Stimulated activated CD8-positive, alpha-beta memory T cell treated with anti-CD3 and anti-CD28 coated beads, Interleukin-4, amount 100 ng/mL, for 48 hours (primary cell): ENCODE measurements at regions not wholly inside any gene's neighbourhood (a gene's known extent, or its start where the extent isn't known, plus 50 kb on each side); places are given as distances from the start of the nearest gene placed in this dataset.
"Not testable (repeated sequence)": the region's sequence is repeated elsewhere in the genome, so short reads cannot be mapped to it uniquely, and the experiment has no call there.

Source experiments
- DNase-seq: peaks from one replicate; pipeline ENCODE4 v3.0.0-alpha.2; 2020

DNA sequence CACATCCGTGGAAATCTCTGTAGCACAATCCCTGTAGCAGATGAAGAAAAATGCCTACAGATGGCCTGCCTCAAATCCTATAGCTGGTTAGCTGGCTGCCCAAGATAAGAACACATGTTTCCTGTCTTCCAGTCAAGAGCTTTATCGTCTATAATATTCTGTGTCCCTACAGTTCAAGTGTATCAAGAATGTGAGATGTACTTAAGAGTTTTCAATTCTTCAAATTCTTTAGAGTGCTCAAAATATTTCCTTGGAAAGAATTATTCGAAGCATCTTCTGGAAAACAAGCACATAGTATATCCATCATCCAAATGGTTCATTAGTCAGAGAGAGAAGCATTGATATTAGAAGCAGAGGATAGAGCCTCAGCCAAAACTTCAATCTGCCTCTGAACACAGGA is 239.8 kb downstream of the COG6 start:
- DNase-seq, result no peak

DNA sequence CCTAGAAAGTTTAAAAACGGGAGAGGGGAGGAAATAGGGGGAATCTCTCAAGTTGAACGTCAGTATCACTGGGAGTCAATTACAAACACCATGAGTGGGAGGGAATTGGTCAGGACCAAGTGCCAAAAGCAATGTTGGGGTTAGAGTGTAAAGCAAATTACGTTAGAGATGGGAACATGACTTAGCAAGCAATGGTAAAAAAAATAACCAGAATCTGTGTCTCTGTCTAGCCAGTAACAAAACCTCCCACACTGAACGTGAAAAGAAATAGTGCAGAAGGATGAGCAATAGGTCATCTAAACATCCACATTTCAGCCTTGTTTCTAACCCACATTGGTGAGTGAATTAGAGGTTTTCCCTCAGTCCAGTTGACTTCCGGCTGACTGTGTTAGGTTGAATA is 242.2 kb downstream of the COG6 start:
- no peak for DNase-seq

DNA sequence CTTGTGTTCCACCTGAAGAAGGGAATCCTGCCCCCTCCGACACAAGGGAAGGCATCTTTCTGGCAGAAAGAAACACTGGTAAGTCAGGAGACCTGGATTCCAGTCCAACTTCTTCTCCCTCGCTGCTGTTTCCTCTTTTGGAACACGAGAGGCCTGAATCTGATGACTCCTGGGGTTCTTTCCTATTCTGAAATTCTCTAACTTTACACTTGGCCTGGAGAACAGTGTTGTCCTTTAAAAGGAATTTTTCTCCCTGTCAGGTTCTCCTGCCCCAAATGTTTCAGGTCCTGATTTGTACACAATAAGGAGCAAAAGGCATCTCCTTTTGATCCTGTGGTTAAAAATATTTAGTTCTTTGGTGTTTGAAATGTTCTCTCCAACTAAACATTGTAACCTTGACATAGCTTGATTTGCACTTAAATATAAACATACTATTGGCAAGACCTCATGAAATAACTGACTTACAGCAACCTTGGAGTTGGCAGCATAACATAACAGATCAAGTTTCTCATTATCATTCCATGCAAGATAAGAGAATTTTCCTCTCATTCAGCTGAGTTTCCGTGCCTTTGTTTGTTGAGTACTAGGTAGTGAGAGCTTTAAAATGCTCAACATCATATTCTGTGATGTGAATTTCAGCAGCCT is 244.8 kb downstream of the COG6 start:
- no peak for DNase-seq

DNA sequence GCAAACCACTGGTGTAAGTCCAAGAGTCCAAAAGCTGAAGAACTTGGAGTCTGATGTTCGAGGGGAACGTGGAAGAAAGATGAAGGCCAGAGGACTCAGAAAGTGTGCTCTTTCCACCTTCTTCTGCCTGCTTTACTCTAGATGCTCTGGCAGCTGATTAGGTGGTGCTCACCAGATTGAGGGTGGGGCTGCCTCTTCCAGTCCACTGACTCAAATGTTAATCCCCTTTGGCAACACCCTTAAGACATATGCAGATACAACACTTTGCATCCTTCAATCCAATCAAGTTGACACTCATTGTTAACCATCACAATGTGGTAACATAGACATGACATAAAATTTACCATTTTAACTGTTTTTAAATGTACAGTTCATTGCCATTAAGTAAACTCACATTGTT is 249.5 kb downstream of the COG6 start:
- no peak for DNase-seq

DNA sequence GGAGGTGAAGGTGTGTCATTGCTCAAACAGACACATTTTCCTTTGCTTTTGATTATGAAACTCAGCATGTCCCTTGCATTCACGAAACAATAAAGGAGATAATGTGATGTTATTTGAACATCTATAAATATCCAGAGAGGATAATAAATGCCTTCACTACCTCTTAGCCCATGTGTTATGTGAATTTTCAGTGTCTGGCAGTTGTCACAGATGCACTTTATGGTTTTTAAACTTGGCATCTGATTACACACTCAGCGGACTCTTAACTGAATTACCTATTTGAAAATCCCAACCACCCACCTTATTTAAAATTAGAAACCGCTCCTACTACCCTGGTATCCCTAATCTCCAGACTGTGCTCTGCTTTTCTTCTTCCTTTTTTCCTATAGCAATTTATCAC is 254.2 kb downstream of the COG6 start:
- DNase-seq, result no peak

DNA sequence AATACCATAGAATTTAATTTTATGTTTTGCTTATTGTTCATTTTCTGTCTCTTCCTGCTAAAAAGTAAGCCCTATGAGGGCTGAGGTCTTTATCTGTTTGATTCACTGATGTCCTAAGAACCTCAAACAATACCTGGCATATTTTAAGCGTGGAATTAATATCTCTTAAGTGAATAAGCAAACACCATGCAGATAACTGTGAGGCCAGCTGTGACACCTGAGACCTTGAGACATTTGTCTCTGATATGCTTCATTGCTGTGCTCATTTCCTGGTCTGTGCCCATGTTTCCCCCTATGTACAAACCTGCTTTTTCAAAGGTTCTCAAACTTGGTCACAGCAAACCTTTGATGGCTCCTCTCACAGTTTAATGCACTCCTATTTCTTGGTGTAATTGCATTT is 254.6 kb downstream of the COG6 start:
- no peak for DNase-seq

DNA sequence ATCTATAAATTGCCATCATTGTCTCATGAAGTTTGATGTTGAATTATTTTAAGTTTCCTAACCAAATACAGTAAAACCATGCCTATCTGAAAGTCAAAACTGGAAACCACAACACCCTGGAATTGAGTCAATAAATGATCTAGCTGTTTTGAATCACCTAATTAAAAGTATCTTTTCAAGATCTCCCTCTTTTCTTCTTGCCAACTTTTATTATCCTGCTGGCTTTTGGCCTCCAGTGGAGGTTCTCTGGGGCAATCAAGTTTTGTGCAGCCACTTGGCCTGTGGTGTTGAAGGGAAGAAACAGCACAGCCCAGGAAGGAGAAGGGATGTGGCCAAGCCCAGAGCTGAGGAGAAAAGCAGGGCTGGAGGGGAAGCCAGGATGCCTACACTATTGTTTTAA is 255.4 kb downstream of the COG6 start:
- DNase-seq, result no peak

DNA sequence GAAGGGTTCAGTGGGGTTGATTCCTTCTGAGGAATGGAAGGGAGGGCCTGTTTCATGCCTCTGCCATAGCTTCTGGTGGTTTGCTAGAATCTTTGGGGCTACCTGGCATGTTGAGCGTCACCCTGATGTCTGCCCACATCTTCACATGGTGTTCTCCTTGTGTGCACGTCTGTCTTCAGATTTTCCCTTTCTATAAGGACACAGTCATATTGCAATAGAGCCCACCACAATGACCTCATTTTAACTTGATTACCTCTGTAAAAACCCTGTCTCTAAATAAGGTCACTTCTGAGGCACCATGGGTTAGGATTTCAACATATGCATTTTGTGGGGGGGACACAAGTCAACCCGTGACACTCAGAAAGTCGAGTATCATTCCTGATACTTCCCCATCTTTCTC is 257.9 kb downstream of the COG6 start:
- no peak for DNase-seq

DNA sequence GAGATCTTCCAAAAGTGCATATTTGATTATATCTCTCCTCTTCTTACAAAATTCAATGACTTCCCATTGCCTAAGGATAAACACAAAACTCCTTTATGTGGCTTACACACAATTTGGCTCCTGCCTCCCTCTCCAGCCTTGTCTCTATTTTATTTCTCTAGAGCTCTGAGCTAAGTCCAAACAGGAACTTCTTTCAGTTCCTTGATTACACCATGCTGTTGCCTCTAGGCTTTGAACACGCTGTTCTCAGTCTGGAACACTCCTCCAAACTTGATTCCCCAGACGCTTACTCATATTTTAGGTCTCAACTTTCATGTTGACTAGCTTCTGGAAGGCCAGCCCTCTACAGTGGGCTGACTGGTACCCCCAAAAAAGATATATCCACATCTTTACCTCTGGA is 258.5 kb downstream of the COG6 start:
- no peak for DNase-seq

DNA sequence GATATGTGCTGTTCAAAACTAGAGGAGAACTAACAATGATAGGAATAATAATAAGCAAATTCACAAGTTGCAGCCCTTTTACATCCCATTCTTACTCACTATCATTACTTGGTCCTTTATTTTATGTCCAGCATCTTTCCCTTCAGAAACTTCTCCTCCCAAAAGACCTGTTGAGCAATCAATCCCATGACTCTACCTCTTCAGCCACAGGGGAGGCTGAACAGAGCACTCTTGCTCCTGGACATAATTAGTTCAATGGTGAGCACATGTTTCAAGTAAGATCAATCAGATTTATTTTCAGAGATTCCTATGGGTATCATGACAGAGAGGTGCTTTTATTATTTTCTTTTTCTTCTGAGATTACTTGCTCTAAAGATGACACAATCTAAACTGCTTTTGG is 260.0 kb downstream of the COG6 start:
- DNase-seq, result no peak

DNA sequence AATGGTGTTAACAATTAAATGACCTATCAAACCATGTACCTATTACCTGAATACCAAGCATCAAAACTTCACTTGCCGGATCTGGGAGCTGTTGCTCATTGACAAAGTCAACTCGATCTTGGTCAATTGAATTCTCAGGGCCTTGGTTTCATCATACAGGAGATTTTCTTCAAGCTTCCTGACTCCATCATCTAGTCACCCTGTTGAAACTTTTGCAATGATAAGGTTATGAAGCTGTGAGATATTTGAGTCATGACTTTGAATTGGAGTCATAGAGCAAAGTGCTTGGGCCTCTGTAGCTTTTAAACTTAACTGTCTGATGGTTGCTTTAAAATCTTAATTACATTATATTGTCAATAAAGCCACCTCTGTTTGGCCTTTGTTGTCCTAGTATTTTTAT is 260.9 kb downstream of the COG6 start:
- DNase-seq, result no peak

DNA sequence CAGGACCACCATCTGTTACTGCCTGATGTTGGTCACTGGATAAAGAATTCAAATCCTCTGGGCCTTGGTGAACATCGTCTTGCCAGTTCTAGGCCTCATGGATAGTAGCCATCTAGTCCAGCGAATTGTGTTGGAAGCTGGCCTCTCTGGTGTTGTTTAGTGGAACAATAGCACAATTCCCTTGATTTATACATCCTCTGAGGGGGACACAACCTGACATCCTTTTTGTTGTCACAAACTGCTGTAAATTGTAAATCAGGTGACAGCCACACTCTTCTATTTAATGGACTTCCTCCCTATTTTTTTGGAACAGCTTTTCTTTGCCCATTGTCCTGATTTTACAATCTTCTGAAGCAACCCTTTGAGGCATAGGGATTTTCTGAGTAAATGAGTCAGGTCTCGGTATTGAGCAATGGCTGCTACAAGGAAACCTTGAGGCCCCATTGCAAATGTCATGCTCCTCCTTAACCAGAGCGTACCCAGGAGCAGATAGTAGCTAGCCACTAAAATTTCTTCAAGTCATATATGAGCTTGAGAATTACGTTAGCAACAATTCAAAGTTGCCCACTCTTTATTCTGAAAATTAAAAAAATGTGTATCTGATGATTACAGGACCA is 263.3 kb downstream of the COG6 start:
- no peak for DNase-seq

DNA sequence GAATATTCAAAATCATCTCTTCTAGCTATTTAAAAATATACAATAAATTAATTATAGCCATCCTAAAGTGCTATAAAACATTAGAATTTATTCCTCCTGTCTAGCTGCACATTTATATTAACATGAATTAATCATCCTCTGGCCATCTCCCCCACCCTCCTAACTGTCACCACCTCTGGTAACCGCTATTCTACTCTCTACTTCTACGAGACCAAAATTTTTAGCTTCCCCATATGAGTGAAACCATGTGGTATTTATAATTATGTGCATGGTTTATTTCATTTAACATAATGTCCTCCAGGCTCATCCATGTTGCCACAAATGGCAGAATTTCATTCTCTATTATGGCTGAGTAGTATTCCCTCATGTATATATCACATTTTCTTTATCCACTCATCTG is 265.2 kb downstream of the COG6 start:
- DNase-seq, result no peak

DNA sequence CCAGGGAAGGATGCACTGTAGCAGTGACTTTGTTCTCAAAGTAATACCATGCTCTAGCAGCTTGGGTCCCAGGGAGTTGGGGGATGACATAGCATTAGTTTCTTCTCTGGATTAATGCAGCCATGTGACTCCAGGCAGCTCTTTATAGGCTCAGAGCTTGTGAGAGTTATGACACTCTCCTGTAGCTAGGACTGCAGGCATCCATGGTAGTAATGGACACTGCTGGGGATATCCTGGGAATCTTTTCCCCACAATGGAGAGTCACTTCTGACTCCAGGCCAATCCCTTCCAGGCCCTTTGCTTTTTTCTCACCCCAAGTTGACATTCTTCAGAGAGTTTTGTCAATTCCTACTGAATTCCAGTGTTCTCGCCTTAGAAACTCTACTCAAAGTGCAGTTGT is 270.9 kb downstream of the COG6 start:
- no peak for DNase-seq

DNA sequence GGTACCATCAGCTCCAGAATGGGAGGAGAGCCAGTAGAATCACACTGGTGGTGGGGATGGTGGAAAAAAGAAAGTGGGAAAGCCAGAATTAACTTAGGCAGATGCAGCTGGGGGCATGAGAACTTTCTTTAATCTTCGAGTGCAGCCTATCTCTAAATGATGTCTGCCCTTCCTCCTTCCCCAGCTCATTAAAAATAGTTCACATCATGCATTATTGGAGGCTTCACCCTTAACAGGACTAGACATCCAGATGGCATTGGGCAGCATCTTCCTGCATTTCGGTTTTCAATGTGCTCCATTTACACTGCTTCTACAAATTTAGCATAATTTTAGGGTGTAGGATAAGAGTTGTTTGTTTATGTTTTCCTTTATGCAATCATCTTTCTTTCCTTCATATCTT is 272.8 kb downstream of the COG6 start:
- DNase-seq, result no peak

DNA sequence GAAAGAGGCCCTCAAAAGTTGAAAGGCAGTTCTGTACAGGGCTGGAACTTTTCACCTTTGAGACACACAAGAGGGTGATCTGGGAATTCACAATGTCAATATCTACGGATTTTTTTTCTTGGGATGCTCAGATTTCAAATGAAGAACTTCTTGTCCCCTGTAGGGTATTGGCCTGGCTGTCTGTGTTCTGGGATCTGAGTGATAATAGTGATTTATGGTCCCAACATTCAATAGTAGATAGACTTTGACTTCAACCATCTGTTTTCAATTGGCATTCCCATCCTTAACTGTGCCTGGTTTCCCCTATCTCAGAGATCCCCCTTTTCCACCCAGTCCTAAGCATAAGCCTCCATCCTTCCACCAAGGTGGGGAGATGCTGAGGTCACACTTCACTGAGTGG is 274.1 kb downstream of the COG6 start:
- no peak for DNase-seq

DNA sequence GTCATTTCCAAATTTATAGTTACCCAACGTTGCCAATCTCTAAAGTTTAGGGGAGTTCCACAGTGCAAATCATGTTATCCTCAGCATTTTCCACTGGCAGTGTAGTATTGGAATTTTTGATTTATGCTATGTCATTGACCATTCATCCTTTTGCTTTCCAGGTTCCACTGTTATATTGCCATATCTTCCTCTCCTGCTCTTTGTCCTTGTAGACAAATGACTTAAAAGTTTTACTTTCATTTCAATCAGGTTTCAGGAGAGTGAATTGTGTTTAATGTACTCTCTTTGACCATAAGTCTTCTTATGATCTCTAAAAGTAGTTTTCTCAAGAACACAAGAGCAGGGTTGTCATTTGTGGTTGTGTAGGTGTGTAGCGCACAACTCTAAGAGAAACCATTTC is 274.6 kb downstream of the COG6 start:
- DNase-seq, result no peak

DNA sequence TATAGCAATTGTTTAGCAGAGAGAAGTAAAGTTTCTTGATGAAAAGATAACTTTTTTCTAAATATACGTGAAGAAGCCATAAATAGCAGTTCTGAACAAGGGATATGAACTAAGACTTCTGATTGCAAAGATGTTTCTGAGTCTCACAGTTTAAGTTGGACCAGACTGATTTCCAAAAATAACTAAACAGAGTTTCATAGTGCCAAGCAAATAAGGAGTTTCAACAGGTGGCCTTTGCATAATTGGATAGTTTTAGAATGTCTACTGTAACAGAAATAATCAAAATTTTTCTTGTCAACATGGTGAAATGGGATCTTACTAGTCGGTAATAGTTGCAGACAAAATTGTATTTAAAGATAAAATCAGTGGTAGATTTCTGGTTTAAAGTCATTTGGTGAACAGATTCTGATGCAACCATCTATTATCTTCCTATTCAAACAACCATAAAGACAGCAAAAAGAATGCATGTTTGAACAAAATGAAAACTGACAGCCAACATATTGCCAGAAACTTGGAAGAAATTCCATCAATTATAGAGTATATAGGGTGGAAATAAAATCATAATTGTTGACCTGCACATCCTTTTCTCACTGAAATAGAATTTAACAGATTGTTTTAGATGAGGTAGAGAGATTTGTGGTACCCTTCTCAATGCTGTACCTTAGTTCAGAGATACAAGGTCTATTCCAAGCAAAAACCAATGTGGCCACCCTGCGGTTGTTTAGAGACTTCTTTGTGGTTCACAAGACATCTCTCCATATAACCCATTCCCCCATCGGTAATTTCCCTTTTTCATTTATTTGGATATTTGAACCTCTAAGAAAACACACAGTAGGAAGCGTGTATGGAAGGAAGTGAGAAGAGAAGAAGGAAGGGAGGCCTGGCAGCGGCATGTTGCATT is 275.3 kb downstream of the COG6 start:
- no peak for DNase-seq

DNA sequence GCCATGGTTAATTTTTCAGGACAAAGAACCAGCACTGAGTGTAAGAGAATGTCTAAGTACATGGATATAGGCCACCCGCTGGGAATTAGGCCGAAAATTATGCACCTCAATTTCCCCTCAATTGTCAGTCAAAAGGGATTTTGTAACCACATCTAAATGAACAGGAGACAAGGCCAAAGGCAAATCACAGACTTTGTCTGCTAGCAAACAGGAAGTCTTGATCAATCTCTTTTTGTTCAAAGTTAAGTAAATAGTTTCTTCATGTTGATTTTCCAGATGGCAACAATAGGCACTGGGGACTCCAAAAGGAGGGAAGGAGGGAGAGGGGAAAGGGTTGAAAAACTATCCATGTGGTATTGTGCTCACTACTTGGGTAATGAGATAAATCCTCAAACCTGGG is 276.0 kb downstream of the COG6 start:
- no peak for DNase-seq

DNA sequence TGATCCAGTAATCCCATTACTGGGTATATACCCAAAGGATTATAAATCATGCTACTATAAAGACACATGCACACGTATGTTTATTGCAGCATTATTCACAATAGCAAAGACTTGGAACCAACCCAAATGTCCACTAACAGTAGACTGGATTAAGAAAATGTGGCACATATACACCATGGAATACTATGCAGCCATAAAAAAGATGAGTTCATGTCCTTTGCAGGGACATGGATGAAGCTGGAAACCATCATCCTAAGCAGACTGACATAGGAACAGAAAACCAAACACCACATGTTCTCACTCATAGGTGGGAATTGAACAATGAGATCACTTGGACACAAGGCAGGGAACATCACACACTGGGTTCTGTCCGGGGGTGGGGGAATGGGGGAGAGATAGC is 277.1 kb downstream of the COG6 start:
- not testable (repeated sequence) for DNase-seq

DNA sequence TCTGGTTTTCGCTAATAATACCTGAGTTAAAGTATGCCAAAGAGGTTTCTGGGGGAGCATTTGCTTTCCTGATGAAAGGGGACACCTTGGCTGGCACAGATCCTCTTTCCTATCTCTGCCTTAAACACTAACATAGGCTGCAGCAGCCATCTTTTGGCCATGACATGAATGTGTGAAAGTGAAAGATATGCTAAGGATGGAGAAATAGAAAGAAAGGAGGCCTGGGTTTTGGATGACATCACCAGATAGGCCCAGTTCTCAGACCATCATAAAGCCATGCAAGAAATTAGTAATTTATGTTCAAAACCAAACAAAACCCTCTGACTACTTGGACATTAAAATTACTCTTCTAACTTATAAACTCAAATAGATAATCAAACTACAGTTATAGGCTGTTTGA is 279.7 kb downstream of the COG6 start:
- DNase-seq, result no peak

DNA sequence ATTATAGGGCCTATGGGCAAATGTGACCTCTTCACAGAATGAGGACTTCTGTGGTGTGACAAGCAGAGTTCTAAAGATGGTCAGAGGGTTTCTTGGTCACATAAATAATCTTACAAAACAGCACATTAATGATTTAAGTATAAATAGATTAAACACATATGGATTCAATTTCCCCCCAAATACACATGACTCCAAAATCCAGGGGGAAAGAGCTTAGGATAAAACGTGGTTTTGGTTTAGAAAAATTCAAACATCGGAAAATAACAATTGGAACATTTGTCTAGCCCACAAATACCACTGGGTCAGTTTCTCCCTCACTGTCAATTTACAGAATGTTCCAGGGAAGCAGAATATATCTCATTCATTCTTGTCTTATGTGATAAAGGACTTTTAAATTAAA is 283.1 kb downstream of the COG6 start:
- DNase-seq, result no peak

DNA sequence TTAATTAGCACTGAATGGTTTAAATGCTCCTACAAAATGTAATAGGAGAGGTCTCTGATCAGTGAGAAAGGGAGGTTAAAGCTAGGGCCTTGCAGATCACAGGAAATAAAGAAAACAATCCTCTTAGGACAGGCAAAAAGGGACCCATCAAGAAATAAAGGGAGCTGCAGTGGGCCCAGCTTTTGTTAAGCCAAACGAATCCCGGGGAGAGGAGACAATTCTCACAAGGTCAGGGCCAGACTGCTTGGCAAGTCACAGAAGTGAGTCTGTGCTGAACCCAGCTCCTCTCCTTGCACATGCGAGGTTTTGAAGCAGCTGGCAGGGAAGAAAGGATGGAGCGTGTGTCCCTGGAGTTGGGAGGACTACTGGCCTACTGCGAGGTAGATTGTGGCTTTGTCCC is 285.8 kb downstream of the COG6 start:
- no peak for DNase-seq

DNA sequence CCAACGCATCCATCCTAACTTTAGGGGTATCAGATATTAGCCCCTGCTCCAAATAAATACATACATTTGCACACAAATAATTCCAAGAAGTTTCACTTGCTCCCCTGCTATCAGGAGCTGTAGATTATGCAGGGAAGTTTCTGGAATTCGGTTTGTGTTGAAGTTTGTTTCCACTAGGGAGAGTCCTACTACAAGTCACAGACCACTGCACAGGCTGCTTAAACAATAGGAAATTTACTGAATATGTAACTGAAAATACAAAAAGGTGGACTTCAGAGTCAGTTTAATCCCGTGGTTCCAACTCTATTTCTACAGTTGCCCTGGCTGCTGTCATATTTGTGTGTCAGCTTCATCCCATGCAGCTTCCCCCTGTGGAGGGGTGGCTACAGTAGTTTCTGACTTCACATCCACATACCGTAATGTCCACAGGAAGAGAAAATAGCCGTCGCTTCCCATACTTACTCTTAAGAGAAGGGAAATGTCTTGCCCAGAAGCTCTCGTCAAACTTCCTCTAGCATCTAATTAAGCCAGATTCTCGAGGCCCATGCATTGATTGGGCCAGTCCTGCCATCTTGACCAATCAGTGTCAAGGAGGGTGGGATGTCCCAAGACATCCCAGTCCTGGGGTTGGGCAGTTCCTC is 286.6 kb downstream of the COG6 start:
- no peak for DNase-seq
